ENCODE measurements at regions not wholly inside any gene's neighbourhood (a gene's known extent, or its start where the extent isn't known, plus 50 kb on each side); places are given as distances from the start of the nearest gene placed in this dataset.
"Not testable (repeated sequence)": the region's sequence is repeated elsewhere in the genome, so short reads cannot be mapped to it uniquely, and the experiment has no call there.

DNA sequence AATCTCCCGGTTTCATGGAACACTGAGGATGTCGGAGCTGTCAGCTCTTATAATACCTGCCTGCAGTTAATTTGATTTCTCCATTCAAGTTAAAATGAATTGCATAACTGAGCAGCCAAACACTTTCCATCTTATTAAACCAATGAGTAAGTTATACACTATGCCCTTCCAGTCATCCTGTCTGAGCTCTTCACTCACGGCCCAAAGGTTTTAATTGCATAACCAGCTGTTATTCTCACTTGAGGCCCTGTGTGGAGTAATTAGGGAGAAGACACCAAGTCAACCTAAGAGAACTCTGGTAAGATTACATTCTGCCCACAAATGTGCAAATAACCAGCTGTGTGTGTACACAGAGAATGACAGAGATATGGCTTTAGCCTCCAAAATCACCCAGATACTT is 303.5 kb downstream of the TBC1D4 start:
- DNase-seq (ENCODE audit: low spot score): no peak

DNA sequence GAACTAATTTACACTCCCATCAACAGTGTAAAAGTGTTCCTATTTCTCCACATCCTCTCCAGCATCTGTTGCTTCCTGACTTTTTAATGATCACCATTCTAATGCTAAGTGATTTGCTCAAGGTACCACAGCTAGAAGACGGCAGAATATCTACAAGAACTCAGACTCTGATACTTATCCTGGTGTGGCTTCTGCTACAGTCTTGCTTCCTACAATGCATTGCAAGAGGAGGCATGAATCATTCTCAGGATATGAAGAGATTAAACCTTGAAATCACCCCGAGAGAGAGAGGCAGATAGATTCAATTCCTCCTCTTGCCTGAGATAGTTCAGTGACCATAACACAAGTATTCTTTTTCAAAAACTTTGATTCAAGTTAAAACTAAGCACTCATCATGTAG is 306.4 kb downstream of the TBC1D4 start:
- DNase-seq (ENCODE audit: low spot score): no peak

DNA sequence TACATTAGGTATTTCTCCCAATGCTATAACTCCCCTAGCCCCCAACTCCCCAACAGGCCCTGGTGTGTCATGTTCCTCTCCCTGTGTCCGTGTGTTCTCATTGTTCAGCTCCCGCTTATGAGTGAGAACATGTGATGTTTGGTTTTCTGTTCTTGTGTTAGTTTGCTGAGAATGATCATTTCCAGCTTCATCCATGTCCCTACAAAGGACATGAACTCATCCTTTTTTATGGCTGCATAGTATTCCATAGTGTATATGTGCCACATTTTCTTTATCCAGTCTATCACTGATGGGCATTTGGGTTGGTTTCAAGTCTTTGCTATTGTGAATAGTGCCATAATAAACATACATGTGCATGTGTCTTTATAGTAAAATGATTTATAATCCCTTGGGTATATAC is 306.9 kb downstream of the TBC1D4 start:
- not testable (repeated sequence) for DNase-seq (ENCODE audit: low spot score)

DNA sequence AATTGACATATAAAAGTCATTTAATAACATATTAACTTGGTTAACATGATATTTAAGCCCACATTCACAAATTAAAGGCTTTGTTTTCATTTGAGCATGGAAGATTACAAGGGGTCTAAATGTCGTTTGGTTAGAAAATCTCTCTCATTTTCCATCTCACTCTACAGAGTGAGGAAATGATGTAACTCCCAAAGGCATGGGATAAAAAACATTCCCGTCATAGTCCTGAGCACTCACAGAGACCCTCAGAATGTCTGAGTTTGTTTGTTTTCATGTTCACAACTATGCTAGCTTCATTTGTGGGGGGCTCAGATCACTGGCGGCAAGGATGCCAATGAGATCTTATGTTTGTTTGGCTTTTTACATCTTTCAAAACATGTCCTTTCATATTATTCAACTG is 307.5 kb downstream of the TBC1D4 start:
- no peak for DNase-seq (ENCODE audit: low spot score)

DNA sequence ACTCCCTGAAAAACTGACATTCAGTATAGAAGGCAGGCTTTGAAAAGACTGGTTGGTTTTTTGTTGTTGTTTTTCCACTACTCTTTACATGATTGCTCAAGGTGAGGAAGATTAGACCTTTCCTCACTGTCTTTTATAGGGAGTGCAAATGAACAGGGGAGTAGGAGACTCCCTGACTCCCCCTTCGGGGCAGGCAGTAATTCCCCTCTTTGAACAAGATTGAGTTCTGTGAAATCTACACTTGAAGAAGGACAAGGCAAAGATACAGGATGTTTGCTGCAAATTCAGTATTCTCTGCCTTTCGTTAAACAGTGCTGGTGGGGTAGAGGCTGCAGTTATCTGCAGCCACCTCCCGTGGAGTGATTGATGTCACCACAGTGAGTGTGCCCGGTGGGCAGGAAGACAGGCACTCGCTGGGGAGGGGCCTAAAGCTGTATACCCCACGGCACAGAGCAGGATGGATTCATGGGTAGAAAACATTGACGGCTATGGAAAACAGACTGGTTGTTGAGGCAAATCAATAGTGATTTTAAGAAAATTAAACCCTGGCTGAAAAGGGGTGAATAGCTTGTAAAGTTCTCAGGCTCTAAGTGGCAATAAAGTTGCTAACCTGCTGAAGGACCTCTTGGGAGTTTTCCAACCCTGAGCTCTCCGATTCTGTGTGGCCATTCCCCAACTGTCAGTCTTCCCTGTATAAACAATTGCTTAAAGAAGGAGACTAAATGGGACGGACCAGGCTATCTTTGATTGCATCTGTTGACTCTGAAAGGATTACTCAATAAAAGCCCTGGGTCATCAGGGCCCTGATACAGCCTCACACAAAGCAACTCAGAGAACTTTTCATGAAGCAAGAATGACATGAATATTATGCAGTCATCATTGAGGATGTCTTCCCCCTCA is 308.3 kb downstream of the TBC1D4 start:
- DNase-seq (ENCODE audit: low spot score): no peak

DNA sequence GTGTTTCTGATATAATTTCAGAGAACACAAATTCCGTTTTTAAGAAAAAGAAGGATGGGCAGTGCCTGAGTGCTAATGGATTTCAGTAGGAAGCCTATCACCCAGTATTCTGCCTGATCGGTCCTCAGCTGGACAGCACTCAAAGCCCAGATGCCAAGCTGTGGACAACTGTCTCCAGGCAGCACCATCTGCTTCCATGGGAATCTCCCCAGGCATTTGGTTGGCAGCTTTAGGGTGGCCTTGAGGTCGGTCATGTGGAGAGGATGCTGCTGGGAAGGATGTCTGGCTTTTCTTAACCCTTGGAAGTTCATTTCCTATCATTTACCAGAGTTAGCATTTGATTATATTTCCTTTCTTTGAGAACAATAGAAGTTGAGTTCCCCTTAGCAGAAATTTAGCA is 311.7 kb downstream of the TBC1D4 start:
- DNase-seq (ENCODE audit: low spot score): no peak

DNA sequence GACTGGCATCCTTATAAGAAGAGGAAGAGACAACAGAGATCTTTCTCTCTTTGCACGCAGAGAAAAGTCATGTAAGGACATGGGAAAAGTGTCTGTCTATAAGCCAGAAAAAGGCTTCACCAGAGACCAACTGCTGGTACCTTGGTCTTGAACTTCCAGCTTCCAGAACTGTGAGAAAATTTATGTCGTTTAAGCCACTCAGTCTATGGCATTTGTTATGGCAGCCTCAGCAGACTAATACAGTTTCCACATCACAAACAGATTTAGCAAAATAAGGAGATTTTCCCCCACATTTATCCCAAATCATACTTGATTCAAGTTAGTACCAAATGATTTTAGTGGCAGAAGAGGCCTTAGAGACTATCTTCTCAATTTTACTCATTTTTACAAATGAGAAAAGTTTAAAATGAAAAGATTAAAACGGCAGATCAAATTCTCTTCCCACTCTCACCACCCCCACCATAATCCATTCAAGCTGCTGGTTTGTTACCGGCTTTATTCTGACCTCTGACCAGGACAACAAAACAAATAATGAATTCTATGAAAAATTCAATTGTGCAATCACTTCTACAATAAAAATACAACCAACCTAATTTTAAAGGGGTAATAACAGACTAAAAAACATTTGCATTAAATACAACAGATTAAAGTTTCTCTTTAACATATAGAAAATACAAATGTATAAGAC is 316.3 kb downstream of the TBC1D4 start:
- DNase-seq (ENCODE audit: low spot score): no peak

DNA sequence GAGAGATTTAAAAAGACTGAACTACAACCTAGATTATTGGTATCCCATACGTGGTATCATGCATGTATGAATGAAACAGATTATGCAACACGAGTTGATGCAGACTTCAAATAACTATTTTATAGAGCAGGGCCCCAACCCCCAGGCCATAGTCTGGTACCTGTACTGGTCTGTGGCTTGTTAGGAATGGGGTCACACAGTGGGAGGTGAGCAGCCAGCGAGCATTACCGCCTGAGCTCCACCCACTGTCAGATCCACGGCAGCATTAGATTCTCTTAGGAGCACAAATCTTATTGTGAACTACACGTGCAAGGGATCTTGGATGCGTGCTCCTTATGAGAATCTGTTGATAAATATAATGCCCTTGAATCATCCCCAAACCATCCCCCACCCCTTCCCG is 320.2 kb downstream of the TBC1D4 start:
- DNase-seq (ENCODE audit: low spot score): no peak

DNA sequence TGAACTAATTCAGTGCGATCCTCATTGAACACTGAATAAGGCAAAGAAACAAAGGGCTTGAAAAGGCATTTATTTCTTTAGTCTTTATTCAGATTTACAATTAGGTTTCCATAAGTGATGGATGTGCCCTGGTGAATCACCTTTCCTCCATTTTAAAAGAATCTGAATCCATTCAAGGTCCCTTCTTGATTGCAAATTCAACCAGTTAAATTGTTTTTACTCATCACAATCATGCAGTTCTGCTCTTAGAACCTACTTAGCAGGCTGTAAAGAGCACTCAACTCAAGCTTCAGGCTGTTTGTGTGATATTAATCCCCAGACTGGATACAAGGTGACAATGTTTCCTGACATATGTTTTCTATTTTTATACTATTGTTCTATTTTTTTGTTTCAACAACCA is 321.0 kb downstream of the TBC1D4 start:
- no peak for DNase-seq (ENCODE audit: low spot score)

DNA sequence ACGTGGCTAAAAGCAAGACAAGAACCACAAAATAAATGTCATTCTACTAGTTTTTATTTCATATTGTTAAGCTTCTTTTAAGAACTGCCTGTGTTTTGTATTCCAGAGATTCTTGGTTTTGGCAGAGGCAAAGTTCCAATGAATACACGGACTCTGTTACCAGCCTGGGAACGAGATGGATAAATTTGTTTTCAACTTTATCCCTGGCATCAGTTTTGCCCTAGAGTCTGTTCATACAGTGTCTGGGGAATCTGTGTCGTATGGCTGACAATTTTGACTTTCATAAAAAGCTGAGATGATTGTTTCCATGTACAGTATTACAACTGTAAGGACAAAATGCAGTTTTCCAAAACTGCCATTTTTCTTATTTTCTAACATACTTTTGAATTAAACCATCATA is 327.6 kb downstream of the TBC1D4 start:
- no peak for DNase-seq (ENCODE audit: low spot score)

DNA sequence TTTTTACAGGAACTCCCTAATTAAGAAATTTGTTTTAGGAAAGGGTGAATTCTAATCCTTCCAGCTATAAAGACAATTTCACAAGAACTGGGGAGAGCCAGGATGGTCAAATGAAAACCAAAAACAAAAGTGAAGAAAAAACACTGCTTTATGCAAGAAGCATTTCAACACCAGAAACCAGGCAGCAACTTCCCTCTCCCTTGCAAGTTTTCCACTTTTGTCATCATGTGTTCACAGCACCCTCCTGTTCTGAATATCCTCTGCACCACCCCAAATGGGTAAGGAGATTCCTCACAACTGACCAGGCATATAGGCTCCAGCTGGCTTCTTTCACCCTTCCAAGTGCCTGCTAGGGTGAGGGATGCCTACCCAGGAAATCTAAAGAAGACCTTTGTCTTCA is 328.1 kb downstream of the TBC1D4 start:
- no peak for DNase-seq (ENCODE audit: low spot score)

DNA sequence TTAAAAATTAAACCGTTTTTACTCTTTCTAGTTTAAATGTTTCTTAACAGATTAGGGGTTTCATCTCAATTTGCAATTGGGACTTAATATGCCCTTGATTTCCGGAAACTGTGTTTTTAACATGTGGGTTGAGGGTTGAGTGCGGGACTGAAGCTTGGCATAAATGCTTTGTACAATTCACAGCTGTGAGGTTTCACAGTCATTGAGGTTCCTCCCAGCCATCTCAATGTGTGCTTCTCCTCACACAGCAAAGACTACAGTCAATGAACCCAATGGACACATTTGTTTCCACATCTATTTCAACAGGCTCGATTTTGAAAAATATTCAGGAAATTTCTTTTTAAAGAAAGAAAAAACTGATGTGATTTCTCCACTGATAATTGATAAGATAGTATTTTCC is 328.6 kb downstream of the TBC1D4 start:
- DNase-seq (ENCODE audit: low spot score): no peak

DNA sequence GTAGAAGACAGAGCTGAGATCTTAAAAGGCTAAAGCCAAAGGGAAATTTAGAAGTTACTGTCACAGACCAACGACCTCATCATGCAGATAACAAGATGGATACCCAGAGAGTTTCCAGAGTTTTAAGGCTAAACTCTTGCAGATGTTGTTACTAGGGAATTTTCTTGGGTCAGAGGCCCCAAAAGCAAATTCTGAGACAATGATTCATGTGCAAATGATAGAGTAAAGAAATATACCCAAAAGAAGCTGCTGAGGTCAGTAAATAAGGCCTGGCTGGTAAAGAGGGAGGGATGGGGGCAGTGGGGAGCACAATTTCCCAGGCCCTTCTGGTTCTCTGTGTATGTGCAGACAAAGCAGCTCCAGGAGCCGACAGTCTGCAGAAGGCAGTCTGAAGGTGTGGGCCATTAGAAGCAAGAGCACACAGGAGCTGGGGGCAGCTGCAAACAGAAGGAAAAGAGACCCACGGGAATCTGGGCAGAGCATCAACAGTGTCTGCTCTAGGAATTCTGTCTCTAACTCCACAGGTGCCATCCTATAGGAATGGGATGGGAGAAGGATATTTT is 330.8 kb downstream of the TBC1D4 start:
- peak; percentile 15 for DNase-seq (ENCODE audit: low spot score)

DNA sequence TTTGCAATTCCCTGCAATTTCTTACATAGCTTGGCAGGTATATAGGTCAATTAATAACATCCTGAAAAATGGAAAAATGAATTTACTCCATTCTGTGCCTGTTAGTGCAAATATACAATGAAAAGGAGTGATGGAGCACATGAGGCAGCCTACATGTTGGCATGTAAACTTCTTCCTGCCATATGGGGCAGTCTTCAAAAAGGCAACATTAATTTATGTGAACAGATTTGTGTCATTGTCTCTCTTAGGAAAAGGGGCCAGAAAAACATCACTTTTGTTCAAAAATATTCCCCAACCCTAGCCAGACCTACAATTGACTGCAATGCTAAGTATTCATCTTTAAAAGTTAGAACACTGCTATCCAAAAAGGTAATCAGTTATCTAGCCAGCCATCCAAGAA is 332.2 kb downstream of the TBC1D4 start:
- DNase-seq (ENCODE audit: low spot score): no peak

DNA sequence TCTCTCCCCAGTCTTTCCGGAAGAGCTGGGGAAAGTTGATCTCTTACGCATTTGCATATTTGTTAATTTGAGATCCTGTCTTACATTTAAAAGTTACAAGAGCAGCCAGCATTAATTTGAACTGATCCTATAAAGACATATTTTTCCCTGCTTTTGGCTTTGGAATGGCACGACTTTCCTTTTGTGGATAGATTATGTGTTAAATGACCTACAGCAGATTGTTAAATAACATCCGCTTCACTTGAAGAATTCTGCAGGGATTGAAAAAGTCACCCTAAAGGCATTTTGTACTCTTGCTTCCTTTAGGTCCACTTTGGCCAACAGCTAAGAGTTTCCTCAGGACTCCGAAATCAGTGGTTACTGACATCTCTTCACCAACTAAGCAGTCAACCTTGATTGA is 334.0 kb downstream of the TBC1D4 start:
- no peak for DNase-seq (ENCODE audit: low spot score)

DNA sequence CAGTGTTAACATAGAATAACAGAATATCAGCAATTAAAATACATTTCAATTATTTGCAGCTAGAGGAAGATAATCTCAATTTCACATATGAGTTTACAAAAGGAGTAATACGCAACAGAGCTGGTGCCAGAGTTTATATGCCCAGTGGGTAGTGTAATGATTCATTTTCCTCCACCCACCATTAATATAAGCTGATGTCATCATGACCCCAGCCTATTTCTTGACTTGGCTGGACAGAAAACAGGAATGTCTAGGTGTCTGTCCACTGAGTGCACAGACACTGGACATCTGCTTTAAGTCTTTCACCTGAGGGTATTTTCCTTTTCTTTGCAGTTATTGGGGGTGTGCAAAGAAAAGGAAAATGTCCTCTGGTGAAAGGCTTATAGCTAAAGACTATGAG is 335.5 kb downstream of the TBC1D4 start:
- no peak for DNase-seq (ENCODE audit: low spot score)

DNA sequence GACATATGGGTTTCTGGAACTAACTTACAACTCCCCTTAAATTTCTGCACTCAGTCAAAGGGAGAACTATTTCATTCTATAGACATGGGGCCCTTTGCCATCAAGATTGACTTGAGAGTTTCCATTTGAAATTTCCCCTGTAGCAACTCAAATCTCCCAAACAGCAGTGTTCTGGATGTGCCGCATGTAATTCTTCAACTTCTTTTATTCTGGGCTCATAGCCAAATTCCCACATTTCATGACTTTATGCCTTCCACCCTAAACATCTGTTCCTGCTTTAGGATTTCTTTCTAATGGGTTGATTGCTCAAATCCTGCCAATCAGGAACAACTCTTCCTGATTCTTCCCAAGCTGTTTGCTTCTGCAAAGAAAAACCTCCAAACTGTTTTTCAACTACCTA is 336.0 kb downstream of the TBC1D4 start:
- no peak for DNase-seq (ENCODE audit: low spot score)

DNA sequence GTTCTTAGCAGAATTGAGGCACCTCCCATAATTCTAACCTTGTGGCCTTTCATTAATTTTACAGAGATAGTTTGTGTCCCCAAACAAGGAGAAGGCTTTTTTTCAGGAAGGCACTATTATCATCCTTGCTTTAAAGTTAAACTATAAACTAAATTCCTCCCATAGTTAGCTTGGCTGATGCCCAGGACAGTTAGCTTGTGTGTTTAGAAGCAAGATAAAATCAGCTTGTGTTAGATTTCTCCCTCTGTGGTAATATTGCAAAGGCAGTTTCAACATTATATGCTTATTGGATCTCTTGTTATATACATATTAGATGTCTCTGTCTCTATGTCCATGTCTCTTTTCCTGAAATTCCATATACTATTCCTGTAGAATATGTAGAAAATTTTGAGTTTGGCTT is 342.7 kb downstream of the TBC1D4 start:
- no peak for DNase-seq (ENCODE audit: low spot score)

DNA sequence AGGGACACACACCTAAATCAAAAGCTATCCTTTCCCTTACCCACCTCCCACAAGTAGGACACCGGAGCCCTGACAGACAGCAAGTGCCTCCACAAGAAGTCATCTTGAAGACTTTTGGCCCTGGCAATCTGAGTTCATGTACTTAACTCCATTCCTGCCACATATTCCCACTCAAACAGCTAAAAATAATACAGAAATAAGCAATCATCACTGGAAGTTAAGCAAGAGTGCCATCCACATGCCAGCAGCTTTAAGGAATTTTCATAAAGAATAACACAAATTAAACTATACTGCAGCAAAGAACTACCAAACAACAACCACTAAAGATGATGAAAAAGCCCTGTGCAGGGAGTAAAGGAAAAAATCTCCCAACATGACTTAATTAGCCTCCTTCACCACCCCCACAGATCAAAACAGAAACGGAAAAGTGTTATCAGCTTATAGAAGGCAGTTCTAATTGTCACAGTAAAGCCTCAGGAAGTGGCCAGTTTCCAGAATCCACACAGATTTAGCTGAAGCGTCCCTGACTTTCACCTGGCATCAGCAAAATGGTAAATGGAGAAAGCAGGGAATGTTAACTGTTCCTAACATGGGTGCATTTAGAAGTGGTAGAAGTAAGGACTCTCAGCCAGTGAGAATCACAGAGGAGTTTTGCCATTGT is 343.9 kb downstream of the TBC1D4 start:
- DNase-seq (ENCODE audit: low spot score): no peak

DNA sequence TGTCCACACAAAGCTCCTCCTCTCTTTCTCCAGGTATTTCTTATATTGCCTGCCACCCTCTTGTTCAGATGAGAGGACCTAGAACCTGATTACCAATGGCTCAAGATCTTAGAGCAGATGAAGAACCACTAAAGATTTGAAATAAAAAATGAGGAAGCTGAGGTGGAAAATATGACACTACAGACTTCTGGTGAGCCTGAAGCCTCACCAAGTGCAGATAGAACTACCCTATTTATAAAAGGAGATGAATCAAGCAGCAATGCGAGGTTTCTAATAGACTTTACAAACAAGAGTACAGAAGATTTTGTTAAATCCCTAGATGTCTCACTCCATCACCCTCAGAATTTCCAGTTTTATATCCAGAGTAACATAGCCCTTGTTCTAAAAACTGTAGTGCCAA is 345.8 kb downstream of the TBC1D4 start:
- no peak for DNase-seq (ENCODE audit: low spot score)

DNA sequence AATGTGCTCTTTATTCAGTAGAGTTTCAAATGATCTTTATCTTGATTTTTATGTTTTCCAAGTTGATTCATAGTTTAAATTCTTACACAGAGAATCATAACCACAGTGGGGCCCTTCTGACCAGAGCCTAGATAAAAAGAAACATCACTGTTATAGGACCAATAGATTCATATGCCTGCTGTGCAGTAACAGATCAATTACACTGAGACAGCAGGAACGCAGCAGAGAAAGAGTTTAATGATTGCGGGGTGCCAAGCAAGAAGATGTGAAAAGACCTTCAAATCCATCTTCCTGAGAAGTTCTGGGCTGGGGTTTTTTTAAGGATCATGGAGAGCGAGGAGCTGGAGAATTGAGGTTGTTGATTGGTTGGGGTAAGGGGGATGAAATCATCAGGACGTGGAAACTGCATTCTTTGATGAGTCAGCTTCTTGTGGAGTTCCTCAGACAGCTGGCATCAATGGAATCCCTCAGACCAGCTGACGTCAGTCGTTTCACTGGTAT is 346.6 kb downstream of the TBC1D4 start:
- DNase-seq (ENCODE audit: low spot score): peak; percentile 16
